Testis (tissue), 2 donors: ENCODE measurements at regions not wholly inside any gene's neighbourhood (a gene's known extent, or its start where the extent isn't known, plus 50 kb on each side); places are given as distances from the start of the nearest gene placed in this dataset.

ENCODE experiments used
- DNase-seq: peaks from one replicate; pipeline ENCODE4 v3.0.0-alpha.2; 2019
- H3K27ac ChIP-seq, 2 donors: fragments of 200-600 bp; sonication (generic); one replicate each; pipeline ENCODE4 v1.5.1; 2019
- H3K27me3 ChIP-seq: fragments of 200-600 bp; sonication (generic); one replicate; pipeline ENCODE4 v1.5.1; 2019
- H3K36me3 ChIP-seq: fragments of 200-600 bp; sonication (generic); one replicate; pipeline ENCODE4 v1.5.1; 2017; ENCODE audit warnings: low read depth; ENCODE audit errors: missing control alignments
- H3K4me1 ChIP-seq: fragments of 200-600 bp; sonication (generic); one replicate; pipeline ENCODE4 v1.5.1; 2019
- H3K4me3 ChIP-seq, 2 donors: fragments of 200-600 bp; sonication (generic); one replicate each; pipeline ENCODE4 v1.5.1; 2017 to 2019
- H3K9me3 ChIP-seq: fragments of 200-600 bp; sonication (generic); one replicate; pipeline ENCODE4 v1.5.1; 2017
- POLR2A ChIP-seq: fragments of 450-650 bp; IDR thresholded peaks from one replicate; pipeline ENCODE4 v1.6.1; 2017; ENCODE audit warnings: antibody characterized with exemption, mild to moderate bottlenecking, moderate library complexity
- WGBS, 2 donors: methylation state at CpG; one replicate each; pipeline ENCODE4 v1.1.5; 2018; 5-methylcytosine and 5-hydroxymethylcytosine counted together
- intact Hi-C: fragments of 100-400 bp; cut with DNase I; formaldehyde crosslinking; loops from one replicate; pipeline ENCODE4 v1.15.1; 2023; ENCODE audit warnings: low total_unique reads
- TF ChIP-seq, protein P1 (sequence below), 3 experiments: fragments of 450-650 bp in 2 of 3; fragments of 200-600 bp in 1 of 3; sonication (generic) in 1 of 3; IDR thresholded peaks; one replicate each; pipeline ENCODE4 v1.5.1; 2016 to 2019; ENCODE audit warnings: antibody characterized with exemption in 3 of 3, mild to moderate bottlenecking in 2 of 3, moderate library complexity in 1 of 3

DNA sequence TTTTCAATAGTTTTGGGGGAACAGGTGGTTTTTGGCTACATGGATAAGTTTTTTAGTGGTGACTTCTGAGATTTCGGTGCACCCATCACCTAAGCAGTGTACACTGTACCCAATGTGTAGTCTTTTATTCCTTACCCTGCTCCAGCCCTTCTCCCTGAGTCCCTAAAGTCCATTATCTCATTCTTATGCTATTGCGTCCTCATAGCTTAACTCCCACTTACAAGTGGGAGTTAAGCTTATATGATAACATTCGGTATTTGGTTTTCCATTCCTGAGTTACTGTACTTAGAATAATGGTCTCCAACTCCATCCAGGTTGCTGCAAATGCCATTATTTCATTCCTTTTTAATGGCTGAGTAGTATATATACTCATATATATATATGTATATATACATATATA, 90.9 kb upstream of the ACSL3 start:
- Histone ChIP-seq H3K4me3 (no peak overlapping the region), H3K36me3 (no peaks in the 10 kb centered on the region), H3K4me1 (no peaks in the 10 kb centered on the region), H3K9me3 (no peaks in the 10 kb centered on the region), H3K27me3 (no peaks in the 10 kb centered on the region), H3K27ac (no peak overlapping the region)
- TF ChIP-seq POLR2A = no peak
- TF ChIP-seq, protein P1, sequence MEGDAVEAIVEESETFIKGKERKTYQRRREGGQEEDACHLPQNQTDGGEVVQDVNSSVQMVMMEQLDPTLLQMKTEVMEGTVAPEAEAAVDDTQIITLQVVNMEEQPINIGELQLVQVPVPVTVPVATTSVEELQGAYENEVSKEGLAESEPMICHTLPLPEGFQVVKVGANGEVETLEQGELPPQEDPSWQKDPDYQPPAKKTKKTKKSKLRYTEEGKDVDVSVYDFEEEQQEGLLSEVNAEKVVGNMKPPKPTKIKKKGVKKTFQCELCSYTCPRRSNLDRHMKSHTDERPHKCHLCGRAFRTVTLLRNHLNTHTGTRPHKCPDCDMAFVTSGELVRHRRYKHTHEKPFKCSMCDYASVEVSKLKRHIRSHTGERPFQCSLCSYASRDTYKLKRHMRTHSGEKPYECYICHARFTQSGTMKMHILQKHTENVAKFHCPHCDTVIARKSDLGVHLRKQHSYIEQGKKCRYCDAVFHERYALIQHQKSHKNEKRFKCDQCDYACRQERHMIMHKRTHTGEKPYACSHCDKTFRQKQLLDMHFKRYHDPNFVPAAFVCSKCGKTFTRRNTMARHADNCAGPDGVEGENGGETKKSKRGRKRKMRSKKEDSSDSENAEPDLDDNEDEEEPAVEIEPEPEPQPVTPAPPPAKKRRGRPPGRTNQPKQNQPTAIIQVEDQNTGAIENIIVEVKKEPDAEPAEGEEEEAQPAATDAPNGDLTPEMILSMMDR (IDR thresholded peaks at IDR 0.05) = no peak
- WGBS, 2 donors = 61 to 68% methylated on average over 3 of the region's 3 CpGs
- no peak for DNase-seq
- intact Hi-C loops = no loop called here

DNA sequence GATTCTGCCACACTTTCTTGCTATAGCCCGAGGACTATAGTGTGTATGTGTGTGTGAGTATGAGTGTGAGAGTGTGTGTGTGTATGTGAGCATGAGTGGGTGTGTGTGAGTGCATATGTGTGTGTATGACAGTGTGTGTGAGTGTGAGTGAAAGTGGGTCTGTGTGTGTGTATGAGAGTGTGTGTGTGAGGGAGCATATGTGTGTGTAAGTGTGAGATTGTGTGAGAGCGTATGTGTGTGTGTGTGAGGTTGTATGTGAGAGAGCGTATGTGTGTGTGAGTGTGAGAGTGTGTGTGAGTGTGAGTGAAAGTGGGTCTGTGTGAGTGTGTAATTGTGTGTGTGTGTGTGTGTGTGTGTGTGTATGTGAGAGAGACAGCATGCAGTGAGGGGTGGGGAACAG, 89.0 kb upstream of the ACSL3 start:
- H3K27me3 ChIP-seq = no peaks in the 10 kb centered on the region
- no peaks in the 10 kb centered on the region for H3K9me3 ChIP-seq
- H3K4me3 ChIP-seq = no peak overlapping the region
- no peak for DNase-seq
- H3K36me3 ChIP-seq = no peaks in the 10 kb centered on the region
- no peaks in the 10 kb centered on the region for H3K4me1 ChIP-seq
- H3K27ac ChIP-seq = no peak overlapping the region
- no peak for TF ChIP-seq POLR2A
- TF ChIP-seq, protein P1 (IDR thresholded peaks at IDR 0.05) = no peak
- 76 to 88% methylated on average over 3 of the region's 3 CpGs for WGBS, 2 donors
- intact Hi-C loops = no loop called here

DNA sequence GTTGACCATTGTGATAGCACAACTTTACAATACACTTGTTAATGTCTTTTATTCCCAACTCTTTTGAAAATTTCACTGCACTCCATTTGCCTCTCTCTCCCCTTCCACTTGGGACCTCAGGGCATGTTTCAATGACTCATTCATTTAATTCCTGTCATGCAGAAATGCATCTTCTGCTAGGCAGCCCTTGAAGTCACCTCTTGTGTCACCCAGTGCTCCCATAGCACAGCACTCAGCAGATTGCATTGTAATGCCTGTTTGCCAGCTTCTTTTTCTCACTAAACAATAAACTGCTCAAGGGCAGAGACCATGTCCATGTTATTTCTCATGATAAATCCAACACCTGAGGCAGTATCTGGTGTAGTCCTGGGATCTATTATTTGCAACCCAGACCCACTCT, 85.9 kb upstream of the ACSL3 start:
- no peak for TF ChIP-seq POLR2A
- TF ChIP-seq, protein P1 (IDR thresholded peaks at IDR 0.05) = no peak
- no peak overlapping the region for H3K4me3 ChIP-seq
- no peaks in the 10 kb centered on the region for H3K36me3 ChIP-seq
- H3K9me3 ChIP-seq = no peaks in the 10 kb centered on the region
- no peak overlapping the region for H3K27ac ChIP-seq
- no peaks in the 10 kb centered on the region for H3K27me3 ChIP-seq
- intact Hi-C loops = no loop called here
- no peak for DNase-seq
- peaks cover 5% of the 10 kb centered on the region for H3K4me1 ChIP-seq

DNA sequence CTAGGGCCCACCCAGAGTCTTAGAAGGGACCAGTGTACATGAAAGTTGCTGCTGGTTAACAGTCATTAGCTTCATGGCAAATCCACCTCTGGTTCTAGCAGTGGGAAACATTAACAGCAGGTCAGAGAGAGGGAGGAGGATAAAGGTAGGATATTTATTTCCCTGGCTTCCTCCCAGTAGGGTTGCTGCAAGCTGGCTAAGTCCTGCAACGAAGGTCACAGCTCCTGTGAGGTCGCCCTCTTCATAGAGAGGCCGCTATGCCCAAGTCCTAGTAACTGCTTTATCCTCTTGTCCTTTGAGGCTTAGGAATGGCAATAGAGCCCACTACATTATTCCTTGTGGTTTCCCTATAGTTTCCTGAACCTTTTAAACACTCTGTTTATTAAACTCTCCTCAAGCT, 84.0 kb upstream of the ACSL3 start:
- peaks cover 5% of the 10 kb centered on the region for H3K4me1 ChIP-seq
- H3K36me3 ChIP-seq = no peaks in the 10 kb centered on the region
- 62 to 76% methylated on average over 3 of the region's 3 CpGs for WGBS, 2 donors
- intact Hi-C loops = no loop called here
- no peaks in the 10 kb centered on the region for H3K9me3 ChIP-seq
- DNase-seq = no peak
- no peak overlapping the region for H3K4me3 ChIP-seq
- no peak overlapping the region for H3K27ac ChIP-seq
- H3K27me3 ChIP-seq = no peaks in the 10 kb centered on the region
- TF ChIP-seq POLR2A = no peak
- TF ChIP-seq, protein P1 (IDR thresholded peaks at IDR 0.05) = no peak

DNA sequence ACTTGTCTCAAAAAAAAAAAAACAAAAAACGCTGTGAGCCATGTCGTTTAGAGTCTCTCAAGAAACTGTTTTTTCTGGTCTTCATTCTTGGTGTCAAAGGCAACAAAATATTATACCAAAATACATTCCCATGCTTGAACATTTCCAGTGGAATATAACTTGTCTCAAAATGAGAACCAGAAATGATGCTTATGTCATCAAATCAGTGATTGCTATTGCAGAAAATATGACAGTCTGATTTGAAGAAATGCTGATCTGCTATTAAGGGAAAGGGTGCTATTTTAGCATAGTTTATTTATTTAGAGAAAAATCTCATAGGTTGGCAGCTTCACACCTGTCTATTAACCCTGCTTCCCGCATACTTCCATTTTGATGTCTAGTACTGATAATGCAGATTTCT, 82.4 kb upstream of the ACSL3 start:
- no peaks in the 10 kb centered on the region for H3K36me3 ChIP-seq
- no peak for TF ChIP-seq POLR2A
- TF ChIP-seq, protein P1 (IDR thresholded peaks at IDR 0.05) = no peak
- H3K9me3 ChIP-seq = no peaks in the 10 kb centered on the region
- H3K27ac ChIP-seq = no peak overlapping the region
- H3K27me3 ChIP-seq = no peaks in the 10 kb centered on the region
- H3K4me1 ChIP-seq = peaks cover 5% of the 10 kb centered on the region
- WGBS, 2 donors = 68 to 85% methylated on average over 3 of the region's 3 CpGs
- H3K4me3 ChIP-seq = no peak overlapping the region
- intact Hi-C loops = no loop called here
- DNase-seq = no peak
